ENCODE measurements at regions not wholly inside any gene's neighbourhood (a gene's known extent, or its start where the extent isn't known, plus 50 kb on each side); places are given as distances from the start of the nearest gene placed in this dataset.

GRCh38 chr3:126292318-126293070, 64.7 kb downstream of the KLF15 start:
- H3K9ac ChIP-seq (ENCODE audit: low read depth, low read length) = no peak overlapping the region
- H4K20me1 ChIP-seq (ENCODE audit: insufficient read depth, low read length) = no peaks in the 10 kb centered on the region
- no peaks in the 10 kb centered on the region for H3K79me1 ChIP-seq (ENCODE audit: low read depth in 1 of 2, low read length in 2 of 2)
- H2AK5ac ChIP-seq (ENCODE audit: low read depth, low read length) = peak overlapping the region; percentile 30; the same call in 1 of the 2 replicates
- H3K9me1 ChIP-seq (ENCODE audit: insufficient read depth, low read length) = no peaks in the 10 kb centered on the region
- dilution Hi-C loops (cut with HindIII; ENCODE audit: low sequenced_read_pairs, unreplicated experiment) (no loop called here), intact Hi-C loops (cut with micrococcal nuclease) (no loop called here), in situ Hi-C loops (cut with MboI; ENCODE audit: low sequenced_read_pairs) (no loop called here)
- H3K9me3 ChIP-seq (ENCODE audit: control insufficient read depth, insufficient read depth, low read length) = no peaks in the 10 kb centered on the region
- H4K91ac ChIP-seq (ENCODE audit: insufficient read depth, low read depth, low read length) = no peak overlapping the region
- H2BK20ac ChIP-seq (ENCODE audit: low read depth, low read length) = no peak overlapping the region
- ATAC-seq (ENCODE audit: low read depth) (no peak), DNase-seq (no peak)
- no peak overlapping the region for H3K4me3 ChIP-seq (ENCODE audit: insufficient read depth, low read depth, low read length)
- no peaks in the 10 kb centered on the region for H3K36me3 ChIP-seq (ENCODE audit: control insufficient read depth, insufficient read depth, low read length)
- WGBS, 2 experiments (ENCODE audit: extremely low coverage in 2 of 2, insufficient read length in 1 of 2) = 60% methylated on average over 1 of the region's 11 CpGs; no CpG with 5 or more reads in 1 of the 2 experiments
- 0 out of 3 replicates have a peak overlapping the region, but pooled peaks have one; percentile 17 for H2BK15ac ChIP-seq (ENCODE audit: low read depth, low read length)
- no peak overlapping the region for H3K27ac ChIP-seq (ENCODE audit: insufficient read depth, low read length)
- no peak overlapping the region for H3K4me2 ChIP-seq (ENCODE audit: low read depth, low read length)
- H3K56ac ChIP-seq (ENCODE audit: extremely low read depth, insufficient read depth, low read length) = no peak overlapping the region
- peaks cover 7% of the 10 kb centered on the region for H3K4me1 ChIP-seq (ENCODE audit: control insufficient read depth, insufficient read depth, low read length)
- no peak overlapping the region for H2AFZ ChIP-seq (replicated peaks; ENCODE audit: low read length, poor library complexity)
- ChIA-PET CTCF (no interaction called here), POLR2A (ENCODE audit: unreplicated experiment) (no interaction called here)
- peaks cover 9% of the 10 kb centered on the region for H3K27me3 ChIP-seq (ENCODE audit: control insufficient read depth, insufficient read depth, low read length)
- no peak overlapping the region for H2AK9ac ChIP-seq (replicated peaks; ENCODE audit: low read depth, low read length, poor library complexity)
- TF ChIP-seq MAZ (IDR thresholded peaks at IDR 0.05; ENCODE audit: borderline replicate concordance, low read depth, low read length) (no peak), FOS (IDR thresholded peaks at IDR 0.05; ENCODE audit: low read depth, low read length) (no peak), NFE2L2 (IDR thresholded peaks at IDR 0.05; ENCODE audit: low read depth, low read length) (no peak), POLR2A (IDR thresholded peaks at IDR 0.05; ENCODE audit: low read depth, low read length) (no peak), SMC3 (IDR thresholded peaks at IDR 0.05; ENCODE audit: low read depth, low read length) (no peak), MXI1 (IDR thresholded peaks at IDR 0.05; ENCODE audit: borderline replicate concordance, low read depth, low read length) (no peak), CEBPB (IDR thresholded peaks at IDR 0.05; ENCODE audit: low read depth, low read length) (no peak), BHLHE40 (IDR thresholded peaks at IDR 0.05; ENCODE audit: low read depth, low read length) (no peak), MAFK (IDR thresholded peaks at IDR 0.05; ENCODE audit: low read depth, low read length) (no peak), RCOR1 (IDR thresholded peaks at IDR 0.05; ENCODE audit: insufficient replicate concordance, low read length) (no peak), RAD21 (IDR thresholded peaks at IDR 0.05; ENCODE audit: low read length) (no peak), CHD1 (IDR thresholded peaks at IDR 0.05; ENCODE audit: low read depth, low read length) (no peak)
- TF ChIP-seq, protein P1, sequence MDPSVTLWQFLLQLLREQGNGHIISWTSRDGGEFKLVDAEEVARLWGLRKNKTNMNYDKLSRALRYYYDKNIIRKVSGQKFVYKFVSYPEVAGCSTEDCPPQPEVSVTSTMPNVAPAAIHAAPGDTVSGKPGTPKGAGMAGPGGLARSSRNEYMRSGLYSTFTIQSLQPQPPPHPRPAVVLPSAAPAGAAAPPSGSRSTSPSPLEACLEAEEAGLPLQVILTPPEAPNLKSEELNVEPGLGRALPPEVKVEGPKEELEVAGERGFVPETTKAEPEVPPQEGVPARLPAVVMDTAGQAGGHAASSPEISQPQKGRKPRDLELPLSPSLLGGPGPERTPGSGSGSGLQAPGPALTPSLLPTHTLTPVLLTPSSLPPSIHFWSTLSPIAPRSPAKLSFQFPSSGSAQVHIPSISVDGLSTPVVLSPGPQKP (IDR thresholded peaks at IDR 0.05; ENCODE audit: borderline replicate concordance, low read depth, low read length) = no peak
- TF ChIP-seq, protein P2, sequence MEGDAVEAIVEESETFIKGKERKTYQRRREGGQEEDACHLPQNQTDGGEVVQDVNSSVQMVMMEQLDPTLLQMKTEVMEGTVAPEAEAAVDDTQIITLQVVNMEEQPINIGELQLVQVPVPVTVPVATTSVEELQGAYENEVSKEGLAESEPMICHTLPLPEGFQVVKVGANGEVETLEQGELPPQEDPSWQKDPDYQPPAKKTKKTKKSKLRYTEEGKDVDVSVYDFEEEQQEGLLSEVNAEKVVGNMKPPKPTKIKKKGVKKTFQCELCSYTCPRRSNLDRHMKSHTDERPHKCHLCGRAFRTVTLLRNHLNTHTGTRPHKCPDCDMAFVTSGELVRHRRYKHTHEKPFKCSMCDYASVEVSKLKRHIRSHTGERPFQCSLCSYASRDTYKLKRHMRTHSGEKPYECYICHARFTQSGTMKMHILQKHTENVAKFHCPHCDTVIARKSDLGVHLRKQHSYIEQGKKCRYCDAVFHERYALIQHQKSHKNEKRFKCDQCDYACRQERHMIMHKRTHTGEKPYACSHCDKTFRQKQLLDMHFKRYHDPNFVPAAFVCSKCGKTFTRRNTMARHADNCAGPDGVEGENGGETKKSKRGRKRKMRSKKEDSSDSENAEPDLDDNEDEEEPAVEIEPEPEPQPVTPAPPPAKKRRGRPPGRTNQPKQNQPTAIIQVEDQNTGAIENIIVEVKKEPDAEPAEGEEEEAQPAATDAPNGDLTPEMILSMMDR (conservative IDR thresholded peaks at IDR 0.05; ENCODE audit: low read depth, low read length) = no peak
- no peak overlapping the region for H2BK5ac ChIP-seq (ENCODE audit: low read depth, low read length, poor library complexity, severe bottlenecking)
- H3K14ac ChIP-seq (replicated peaks; ENCODE audit: low read depth, low read length) = no peak overlapping the region
- BruUV-seq (replicated peaks) = no TSS peak
- no peak overlapping the region for H3K23ac ChIP-seq (ENCODE audit: low read depth, low read length)
- no peak overlapping the region for H2BK120ac ChIP-seq (ENCODE audit: low read depth, low read length)
- H4K5ac ChIP-seq (ENCODE audit: low read depth, low read length) = no peak overlapping the region
- no peak overlapping the region for H3K18ac ChIP-seq (ENCODE audit: low read depth, low read length)
- no peak overlapping the region for H3K4ac ChIP-seq (ENCODE audit: low read depth, low read length)
- H4K8ac ChIP-seq (ENCODE audit: low read depth in 2 of 2, low read length in 2 of 2) = no peak overlapping the region

Measured in IMR-90 (cell line).